ENCODE measurements at regions not wholly inside any gene's neighbourhood (a gene's known extent, or its start where the extent isn't known, plus 50 kb on each side); places are given as distances from the start of the nearest gene placed in this dataset.

DNA sequence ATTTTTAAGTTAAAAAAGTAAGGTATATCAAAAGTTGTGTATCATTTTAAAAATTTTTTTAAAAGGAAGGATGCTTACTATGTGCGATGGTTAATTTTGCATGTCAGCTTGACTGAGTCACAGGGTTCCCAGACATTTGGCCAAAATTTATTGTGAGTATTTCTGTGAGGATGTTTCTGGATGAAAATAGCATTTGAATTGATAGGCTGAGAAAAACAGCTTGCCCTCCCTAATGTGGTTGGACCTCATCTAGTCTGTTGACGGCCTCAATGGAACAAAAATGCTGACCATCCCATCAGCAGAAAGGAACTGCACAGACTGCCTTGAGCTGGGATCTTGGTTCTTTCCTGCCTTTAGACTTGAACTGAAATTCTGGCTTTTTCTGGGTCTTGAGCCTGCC lies 724.5 kb downstream of the NCAM2 start:
- DNase-seq (ENCODE audit: low spot score) = no peak

DNA sequence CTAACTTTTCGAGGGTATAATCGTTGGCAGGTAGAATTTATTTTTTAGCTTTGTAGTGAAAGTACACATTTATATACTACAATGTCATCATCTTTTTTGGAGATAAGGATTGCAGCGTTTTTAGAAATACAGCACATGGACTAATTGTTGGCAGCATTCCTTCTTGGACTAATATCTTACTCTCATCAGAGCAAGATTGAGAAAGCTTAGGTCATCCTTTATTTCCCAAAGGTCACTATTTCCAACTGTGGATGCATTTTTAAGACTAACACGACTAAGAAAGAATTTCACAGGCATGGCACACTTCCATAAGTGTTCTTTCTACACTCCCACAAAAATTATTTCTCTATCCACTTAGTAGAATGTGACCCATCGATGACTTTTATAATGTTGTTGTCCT lies 732.3 kb downstream of the NCAM2 start:
- no peak for DNase-seq (ENCODE audit: low spot score)

DNA sequence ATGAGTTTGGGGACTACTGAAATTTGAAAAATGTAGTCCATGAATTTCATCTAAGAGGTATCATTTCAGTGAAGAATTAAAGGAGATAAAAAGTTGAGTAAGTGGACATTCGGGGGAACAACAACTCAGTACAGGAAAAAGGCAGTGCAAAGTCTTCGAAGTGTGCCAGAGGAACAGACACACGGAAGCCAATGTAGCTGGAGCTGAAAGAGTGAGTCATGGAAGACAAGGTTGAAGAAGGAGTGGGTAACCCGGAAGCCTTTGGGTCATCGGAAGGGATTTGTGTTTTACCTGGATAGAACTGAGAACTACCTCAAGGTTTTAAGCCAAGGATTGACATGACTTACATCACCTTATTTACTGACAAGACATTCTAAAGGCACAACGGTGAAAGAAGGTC lies 733.4 kb downstream of the NCAM2 start:
- DNase-seq (ENCODE audit: low spot score) = no peak

DNA sequence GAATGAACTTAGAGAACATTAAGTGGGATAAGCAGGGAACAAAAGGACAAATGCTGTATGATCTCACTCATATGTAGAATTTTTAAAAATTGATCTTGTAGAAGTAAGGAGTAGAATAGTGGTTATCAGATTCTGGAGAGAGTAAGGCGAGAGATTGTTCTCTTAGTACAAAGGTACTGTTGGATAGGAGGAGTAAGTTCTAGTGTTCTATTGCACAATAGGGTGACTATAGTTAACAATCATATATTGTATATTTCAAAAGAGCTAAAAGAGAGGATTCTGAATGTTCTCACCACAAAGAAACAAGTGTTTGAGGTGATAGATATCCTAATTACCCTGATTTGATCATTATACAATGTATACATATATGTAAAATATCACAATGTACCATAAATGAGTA lies 735.9 kb downstream of the NCAM2 start:
- DNase-seq (ENCODE audit: low spot score) = no peak

DNA sequence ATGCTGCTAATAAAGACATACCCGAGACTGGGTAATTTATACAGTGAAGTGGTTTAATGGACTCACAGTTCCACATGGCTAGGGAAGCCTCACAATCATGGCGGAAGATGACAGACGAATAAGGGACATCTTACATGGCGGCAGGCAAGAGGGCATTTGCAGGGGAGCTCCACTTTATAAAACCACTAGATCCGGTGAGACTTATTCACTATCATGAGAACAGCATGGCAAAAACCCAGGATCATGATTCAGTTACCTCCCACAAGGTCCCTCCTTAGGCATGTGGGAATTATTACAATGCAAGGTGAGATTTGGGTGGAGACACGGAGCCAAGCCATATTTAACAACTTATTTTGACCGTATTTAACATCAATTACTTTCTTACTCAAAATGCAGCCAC lies 739.0 kb downstream of the NCAM2 start:
- no peak for DNase-seq (ENCODE audit: low spot score)

DNA sequence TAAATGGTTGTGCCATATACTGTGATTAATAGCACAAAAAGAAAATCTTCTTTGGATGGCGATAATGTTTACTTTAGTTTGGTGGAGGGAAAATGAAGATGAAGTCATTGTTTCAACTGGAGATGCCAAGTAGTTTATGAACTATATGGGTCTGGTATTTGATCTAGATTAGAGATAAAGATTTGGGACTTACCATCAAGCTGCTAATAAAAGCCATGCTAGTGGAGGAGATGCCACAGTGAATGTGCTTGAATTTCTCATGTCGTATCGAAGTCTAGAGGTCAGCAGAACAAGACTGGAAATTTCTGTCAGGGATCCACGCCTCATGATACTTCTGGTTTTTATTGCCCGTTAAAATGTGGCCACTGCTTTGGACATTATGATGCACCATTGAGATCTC lies 742.0 kb downstream of the NCAM2 start:
- no peak for DNase-seq (ENCODE audit: low spot score)

DNA sequence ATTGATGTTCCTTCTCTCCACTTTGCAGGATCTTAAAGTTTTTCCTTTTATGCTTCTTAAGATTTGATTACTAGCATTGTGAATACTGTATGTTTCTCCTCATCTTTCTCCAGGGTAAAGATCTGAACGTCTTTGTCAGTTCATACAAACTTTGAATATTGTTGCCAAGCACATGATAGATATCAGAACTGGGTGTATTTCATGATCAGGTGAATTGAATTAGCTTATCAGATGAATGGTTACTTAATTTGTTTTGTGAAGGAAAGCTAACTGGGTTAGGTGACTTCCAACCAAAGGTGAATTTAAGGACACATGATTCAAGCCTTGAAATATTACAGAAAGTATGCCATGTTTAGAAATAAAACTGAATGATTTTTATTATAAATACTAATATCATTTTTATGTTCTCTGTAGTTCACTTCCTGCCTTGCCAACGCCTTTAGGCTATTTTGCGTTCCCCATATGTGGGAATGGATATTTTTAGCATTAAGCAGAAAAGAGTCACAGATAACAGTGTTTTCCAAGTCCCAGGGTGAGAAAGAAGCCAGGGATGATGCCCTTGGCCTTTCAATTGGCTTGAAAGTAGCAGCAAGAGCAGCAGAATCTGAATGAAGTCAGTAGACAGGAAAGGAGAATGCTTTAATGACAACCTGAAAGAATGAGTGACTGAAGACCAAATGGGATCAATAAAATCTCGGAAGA lies 752.1 kb downstream of the NCAM2 start:
- no peak for DNase-seq (ENCODE audit: low spot score)

DNA sequence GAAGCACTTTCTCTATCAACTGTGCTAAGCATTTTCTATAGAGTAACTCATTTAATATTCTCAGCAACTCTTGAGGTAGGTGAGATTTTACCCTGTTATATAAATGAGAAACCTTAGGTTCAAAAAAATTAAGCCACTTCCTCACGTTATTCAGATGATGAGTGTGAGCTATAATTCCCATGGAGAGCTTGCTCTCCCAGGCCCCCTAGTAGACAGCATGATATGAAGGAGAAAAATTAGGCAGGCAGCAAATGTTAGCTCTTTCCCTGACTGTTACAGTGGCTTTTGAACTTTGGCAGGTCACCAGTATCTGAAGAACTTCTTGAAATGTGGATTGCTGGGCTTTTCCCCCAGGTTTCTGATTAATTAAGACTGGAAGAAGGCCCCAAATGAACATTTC lies 753.1 kb downstream of the NCAM2 start:
- no peak for DNase-seq (ENCODE audit: low spot score)

DNA sequence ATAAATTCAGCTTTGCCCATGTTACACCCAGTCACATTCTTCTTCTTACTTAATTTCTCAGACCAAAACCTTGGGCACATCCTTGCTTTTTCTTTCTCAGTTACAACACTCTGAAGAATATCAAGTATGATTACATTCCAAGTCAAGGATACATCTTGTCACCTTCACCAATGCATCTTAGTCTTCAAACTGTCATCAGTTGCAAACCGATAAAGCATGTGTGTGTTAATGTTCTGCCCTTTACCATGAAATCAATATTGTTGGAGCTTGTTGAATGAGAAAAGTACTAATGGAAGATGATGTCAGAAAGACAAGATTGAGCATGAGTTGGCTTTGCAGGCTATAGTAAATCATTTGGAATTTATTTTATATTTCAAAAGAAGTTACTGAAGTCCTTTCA lies 764.6 kb downstream of the NCAM2 start:
- DNase-seq (ENCODE audit: low spot score) = no peak

DNA sequence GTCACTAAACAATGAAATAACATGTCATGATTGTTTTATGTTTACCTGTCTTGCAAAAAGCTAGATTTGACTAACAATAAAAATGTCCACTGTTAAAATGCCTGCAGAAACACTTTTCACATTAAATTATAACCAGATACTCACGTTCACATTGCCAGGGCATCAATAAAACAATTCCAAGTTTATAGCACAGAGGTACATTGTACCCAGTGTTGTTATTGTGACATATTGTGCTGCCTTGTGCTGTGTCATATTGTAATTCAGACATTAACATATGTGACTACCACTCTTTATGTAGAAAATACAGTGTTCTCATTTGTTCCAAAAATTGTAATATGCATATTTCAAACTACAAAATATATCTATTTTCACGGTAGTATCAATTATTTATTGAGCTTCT lies 766.1 kb downstream of the NCAM2 start:
- no peak for DNase-seq (ENCODE audit: low spot score)

DNA sequence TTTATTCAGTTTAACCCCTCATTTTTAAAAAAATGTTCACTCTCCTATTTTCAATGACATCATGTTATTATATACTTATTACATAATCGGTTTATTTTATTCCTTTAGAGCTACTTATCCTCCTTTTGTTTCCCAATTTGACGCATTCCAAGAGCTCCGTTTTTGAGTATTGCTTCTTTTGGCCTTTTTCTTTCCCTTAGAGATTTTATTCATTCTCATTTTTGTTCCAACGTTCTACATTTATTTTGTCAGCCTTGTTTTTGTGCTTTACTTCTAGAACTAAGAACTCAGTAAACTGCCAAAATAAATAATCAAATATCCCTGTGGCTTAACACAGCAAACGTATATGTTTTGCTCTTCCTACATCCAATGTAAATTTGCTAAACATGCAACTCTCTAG lies 769.1 kb downstream of the NCAM2 start:
- DNase-seq (ENCODE audit: low spot score) = no peak

DNA sequence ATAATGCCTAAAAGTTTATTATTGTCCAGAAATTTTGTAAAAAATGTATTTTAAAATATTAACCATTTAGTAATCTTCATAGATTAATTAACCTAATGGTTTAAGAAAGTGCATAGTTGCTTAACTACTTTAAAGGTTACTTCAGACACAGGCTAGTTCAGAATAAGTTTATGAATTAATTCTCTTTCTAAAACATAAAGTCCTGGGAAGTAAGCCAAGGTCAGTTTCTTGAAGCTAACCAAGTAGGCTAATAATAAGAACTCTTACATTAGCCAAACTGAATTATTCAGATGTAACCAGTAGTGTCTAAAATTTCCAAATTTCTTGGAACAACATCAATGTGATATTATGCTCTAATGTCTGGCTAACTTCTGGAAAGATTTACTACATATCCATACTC lies 790.4 kb downstream of the NCAM2 start:
- no peak for DNase-seq (ENCODE audit: low spot score)

DNA sequence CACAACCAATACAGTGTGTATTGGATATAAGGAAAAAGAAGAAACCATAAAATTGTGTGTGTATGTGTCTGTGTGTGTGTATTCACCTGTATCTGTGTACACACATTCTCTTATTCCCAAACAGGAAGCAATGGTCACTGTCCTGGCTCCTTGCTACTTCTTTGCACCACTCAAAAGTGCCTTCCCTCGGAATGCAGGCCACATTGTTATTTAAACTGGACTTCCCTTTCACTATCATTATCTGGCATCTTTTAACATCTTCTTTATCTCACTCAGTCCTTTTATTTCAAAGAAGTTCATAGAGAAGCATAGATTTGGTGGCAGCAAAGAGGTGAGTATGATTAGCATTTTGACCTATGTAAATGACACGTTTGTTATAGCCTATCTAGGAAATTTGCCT lies 803.7 kb downstream of the NCAM2 start:
- DNase-seq (ENCODE audit: low spot score) = no peak

DNA sequence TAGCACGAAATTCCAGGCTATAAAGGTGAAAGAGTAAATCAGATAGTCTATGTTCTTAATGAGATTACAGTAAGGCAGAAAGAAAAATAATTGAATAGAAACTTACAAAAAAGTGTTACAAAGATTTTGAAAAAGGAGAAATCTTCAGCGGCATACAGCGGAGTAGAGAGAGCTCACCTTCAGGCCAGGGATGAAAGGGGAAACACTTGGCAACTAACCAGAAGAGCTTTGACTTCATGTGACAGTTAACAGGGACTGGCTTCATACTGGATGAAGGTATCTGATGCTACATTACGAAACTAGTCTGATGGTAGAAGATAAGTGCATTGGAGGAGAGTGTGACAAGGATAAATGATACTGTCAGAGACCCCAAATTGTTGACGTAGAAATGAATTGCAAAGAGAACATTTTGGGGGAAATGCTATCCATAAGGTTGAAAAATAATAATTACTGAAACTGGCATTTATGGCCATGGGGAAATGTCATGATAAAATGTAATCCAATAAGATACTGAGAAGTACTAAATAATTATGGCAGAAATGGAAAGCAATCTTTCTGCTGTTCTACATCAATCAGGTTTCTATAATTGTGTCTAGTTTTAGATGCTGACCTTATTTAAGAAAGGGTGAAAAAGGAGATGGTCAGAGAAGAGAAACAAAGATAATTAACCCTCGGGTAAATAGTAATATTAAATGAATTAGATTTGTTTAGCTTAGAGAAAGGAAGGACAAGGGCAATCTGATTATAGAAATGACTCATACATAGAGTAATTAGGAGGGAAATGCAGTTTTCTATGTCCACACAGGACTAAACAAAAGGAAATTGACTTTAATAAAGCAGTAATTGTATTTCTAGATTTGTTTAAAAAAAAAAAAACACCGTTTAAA lies 808.7 kb downstream of the NCAM2 start:
- no peak for DNase-seq (ENCODE audit: low spot score)

DNA sequence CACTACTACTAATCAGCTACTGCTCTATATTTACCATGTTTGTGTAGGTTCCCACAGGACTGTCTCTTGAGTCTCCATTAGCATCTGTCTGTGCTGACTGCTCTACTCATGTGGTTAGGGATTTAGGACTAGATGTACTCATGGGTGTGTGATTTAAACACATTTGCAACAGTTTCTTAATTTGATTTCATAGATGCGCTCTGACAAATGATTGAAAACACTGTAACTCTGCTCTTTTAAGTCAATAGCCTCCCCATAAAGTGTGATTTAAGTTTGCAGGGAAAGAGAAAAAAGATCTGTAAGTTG lies 809.3 kb downstream of the NCAM2 start:
- DNase-seq (ENCODE audit: low spot score) = no peak

DNA sequence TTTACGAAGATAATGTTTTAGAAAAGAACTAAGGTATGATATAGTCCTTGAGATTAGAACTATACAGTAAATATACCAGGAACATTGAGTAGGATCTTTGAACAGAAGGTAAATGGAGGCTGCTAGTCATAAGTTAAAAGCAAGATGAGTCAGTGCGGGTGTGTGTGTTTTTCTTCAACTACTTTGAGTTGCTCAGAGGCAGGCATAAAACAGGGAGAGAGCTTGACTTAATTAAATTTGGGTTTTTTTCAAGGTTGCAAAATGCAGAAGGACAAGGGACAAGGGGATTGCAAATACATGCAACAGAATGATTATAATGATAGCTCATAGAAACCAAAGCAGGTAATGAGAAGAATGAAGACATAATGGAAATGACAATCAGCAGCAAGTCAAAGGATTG lies 815.1 kb downstream of the NCAM2 start:
- no peak for DNase-seq (ENCODE audit: low spot score)

DNA sequence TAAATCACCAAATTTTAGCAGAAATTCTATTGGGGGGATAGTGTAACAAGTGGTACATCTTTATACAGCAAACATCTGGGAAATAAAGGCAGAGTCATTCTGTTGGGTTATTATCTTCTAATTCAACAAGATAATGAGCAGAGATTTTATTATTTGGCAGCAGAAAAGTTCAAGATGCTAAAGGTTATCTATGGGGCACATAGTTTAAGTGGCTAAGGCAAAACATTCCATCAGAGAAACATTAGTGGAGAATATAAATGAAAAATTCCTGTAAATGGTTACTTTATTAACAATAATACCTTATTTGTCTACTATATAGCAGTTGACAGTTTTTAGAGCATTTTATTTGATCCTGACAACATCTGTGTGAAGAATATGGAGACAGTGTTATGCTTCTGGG lies 815.7 kb downstream of the NCAM2 start:
- DNase-seq (ENCODE audit: low spot score) = no peak

DNA sequence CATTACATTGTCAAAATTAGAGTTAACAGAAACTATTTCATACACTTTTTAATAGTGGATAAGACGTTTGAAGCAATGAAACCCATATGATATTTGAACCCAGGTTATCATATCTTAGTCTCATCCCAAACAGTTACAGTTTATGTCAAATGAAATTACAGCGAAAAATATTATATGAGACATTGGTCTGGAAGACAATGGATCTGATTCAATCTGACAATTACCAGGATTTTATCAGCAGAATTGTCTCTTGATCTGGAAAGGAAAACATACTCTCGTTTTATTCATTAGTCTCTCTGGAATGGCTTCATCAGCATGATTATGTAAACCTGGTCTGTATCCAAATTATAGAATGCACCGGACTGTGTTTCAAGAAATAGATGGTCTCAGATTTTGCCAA lies 818.6 kb downstream of the NCAM2 start:
- DNase-seq (ENCODE audit: low spot score) = no peak

DNA sequence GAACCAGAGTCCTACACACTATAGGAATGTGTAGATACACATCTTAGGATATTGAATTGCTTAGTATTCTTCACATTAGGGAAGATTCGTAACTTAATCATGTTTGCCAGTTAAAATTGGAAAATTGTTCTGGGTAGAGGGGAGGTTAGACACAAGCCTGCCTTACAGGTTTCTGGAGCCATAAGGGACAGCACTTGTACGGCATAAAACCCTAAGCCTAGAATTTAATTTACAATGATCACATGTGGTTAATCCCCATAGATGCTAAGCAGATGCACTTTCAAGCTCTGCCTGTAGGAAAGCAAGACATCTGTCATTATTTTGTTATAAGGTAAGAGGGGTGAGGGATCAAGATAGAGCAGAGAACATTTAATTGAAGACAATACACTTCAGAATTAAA lies 820.7 kb downstream of the NCAM2 start:
- DNase-seq (ENCODE audit: low spot score) = no peak

DNA sequence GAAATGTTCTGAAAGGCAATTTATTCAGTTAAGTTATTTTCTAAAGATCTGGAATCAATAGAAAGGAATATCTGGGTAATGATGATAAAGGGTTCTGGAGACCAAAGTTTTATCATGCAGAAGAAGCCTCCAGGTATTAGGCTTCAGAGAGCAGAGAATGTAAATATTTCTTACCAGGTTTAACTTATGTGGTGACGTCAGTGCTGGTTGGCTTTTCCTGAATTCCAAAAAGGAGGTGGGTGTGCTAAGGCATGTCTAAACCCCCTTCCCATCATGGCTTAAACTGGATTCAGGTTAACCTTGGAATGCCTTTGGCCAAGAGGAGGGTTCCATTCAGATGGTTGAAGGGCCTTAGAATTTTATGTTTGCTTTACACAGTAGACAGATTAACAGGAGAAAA lies 829.9 kb downstream of the NCAM2 start:
- DNase-seq (ENCODE audit: low spot score) = no peak

DNA sequence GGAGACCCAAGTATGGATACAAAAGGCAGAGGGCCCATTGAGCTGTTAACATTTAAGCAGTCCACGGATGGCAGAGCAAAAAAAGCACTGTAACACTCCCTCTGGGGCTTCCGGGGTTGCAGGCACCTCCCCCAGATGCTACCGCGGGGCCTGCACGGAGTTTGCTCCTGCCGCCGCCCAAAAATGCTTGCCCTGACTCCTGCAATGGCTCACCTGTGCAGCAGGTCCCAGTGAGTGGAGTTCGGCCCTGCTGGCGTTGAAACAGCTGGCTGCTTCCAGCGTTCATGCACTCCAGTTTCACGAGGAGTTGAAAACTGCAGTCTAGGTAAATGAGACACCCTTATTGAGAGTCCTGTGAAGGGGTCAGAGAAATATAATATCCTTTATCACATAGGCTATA lies 832.8 kb downstream of the NCAM2 start:
- DNase-seq (ENCODE audit: low spot score) = no peak

DNA sequence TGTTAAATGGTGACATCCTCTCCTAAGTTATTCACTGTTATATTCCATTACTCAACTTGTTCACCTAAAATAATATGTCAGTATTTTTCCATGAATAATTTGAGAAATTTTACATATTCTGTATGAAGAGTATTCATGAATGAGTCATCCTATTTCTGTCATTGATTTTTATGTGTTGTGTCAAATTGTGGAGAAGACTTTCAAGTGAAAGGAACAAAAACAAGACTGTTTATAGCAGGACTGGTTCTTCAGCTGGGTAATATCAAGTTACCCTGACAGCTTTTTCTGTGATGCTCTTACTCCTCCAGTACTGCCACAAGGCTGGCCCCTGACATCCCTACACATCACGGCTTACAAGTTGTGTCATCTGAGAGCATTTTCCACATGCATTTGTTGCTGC lies 847.7 kb downstream of the NCAM2 start:
- DNase-seq (ENCODE audit: low spot score) = no peak

DNA sequence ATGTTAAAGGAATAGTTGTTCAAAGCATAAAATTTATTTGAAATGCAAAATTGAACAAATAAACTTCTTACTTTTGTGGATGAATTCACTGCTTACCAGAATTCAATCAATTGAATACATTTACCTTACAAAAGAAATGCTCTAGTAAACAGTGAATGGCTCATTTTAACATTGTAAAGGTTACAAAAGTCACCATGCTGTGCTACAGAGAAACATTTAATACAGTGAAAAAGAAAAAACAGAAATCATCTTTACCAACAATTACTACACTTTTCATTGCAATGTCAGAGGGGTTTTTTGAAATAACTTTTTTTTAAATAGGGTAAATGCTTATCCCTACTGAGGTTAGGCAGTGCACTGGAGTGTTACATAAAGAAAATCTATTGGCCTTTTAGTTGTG lies 853.0 kb downstream of the NCAM2 start:
- no peak for DNase-seq (ENCODE audit: low spot score)

DNA sequence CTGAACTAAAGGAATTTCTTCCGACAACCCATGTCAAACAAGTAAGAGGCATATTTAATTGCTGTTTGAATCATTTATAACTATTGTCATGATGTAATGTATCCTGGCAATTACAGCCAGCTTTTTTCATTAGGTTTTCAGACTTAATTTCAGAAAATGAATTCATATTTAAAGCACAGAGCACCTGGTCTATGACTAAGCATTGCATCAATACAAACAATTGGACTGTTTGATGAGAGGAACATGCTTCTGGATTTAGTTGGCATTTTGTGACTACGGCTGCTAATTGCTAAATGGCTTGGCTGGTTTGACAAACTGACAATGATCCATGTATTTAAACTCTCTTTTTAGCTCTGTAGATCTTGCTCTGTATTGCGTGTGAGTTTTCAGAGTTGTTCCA lies 853.4 kb downstream of the NCAM2 start:
- no peak for DNase-seq (ENCODE audit: low spot score)
